Keratinocyte (primary cell): ENCODE measurements at regions not wholly inside any gene's neighbourhood (a gene's known extent, or its start where the extent isn't known, plus 50 kb on each side); places are given as distances from the start of the nearest gene placed in this dataset.

Experiments
- DNase-seq: peaks from one replicate; pipeline ENCODE4 v3.0.0-alpha.2; 2011; ENCODE audit warnings: low read depth, missing footprints, low spot score
- FAIRE-seq: peaks from 2 replicates; lab custom pipeline; 2011; peaks lifted over from hg19 to GRCh38; lab: Jason Lieb, UNC
- H2AFZ ChIP-seq: 2 replicates; pipeline ENCODE4 v1.6.0; 2012; ENCODE audit warnings: low read length, control low read depth, inconsistent platforms; ENCODE audit not compliant: control insufficient read depth
- H3K27ac ChIP-seq: 2 replicates; pipeline ENCODE4 v1.5.1; 2011; ENCODE audit warnings: low read length; ENCODE audit not compliant: control insufficient read depth, insufficient read depth
- H3K27me3 ChIP-seq: 3 replicates; pipeline ENCODE4 v1.6.0; 2011; ENCODE audit warnings: low read length; ENCODE audit not compliant: control insufficient read depth, insufficient read depth; ENCODE audit errors: extremely low read depth
- H3K36me3 ChIP-seq, 2 experiments: 2 replicates in 1 of 2; 3 replicates in 1 of 2; pipeline ENCODE4 v1.5.1; 2011; ENCODE audit warnings: low read length in 2 of 2, mild to moderate bottlenecking in 1 of 2; ENCODE audit not compliant: control insufficient read depth in 2 of 2, insufficient read depth in 2 of 2; ENCODE audit errors: extremely low read depth in 1 of 2
- H3K4me1 ChIP-seq: 3 replicates; pipeline ENCODE4 v1.5.1; 2011; ENCODE audit warnings: low read length; ENCODE audit not compliant: control insufficient read depth, insufficient read depth; ENCODE audit errors: extremely low read depth
- H3K4me2 ChIP-seq: 3 replicates; pipeline ENCODE4 v1.6.0; 2011; ENCODE audit warnings: low read depth, low read length; ENCODE audit not compliant: control insufficient read depth, insufficient read depth; ENCODE audit errors: extremely low read depth
- H3K4me3 ChIP-seq, 3 experiments: fragments of 200-600 bp in 1 of 3; sonication (generic) in 1 of 3; 2 replicates in 2 of 3; 3 replicates in 1 of 3; pipeline ENCODE4 v1.5.1; 2011 to 2016; ENCODE audit warnings: low read length in 3 of 3, mild to moderate bottlenecking in 3 of 3, control low read depth in 2 of 3, inconsistent platforms in 1 of 3, low read depth in 1 of 3, mixed read lengths in 1 of 3, mixed run types in 1 of 3, moderate library complexity in 1 of 3; ENCODE audit not compliant: control insufficient read depth in 2 of 3, insufficient read depth in 2 of 3; ENCODE audit errors: extremely low read depth in 1 of 3
- H3K79me2 ChIP-seq: 2 replicates; pipeline ENCODE4 v1.6.0; 2012; ENCODE audit warnings: low read length; ENCODE audit not compliant: control insufficient read depth, insufficient read depth
- H3K9ac ChIP-seq: 3 replicates; pipeline ENCODE4 v1.6.0; 2011; ENCODE audit warnings: low read length; ENCODE audit not compliant: control insufficient read depth, insufficient read depth; ENCODE audit errors: extremely low read depth
- H3K9me1 ChIP-seq: 3 replicates; pipeline ENCODE4 v1.6.0; 2011; ENCODE audit warnings: low read length; ENCODE audit not compliant: control insufficient read depth, insufficient read depth; ENCODE audit errors: extremely low read depth
- H3K9me3 ChIP-seq: 2 replicates; pipeline ENCODE4 v1.5.1; 2012; ENCODE audit warnings: low read depth, low read length; ENCODE audit not compliant: control insufficient read depth
- H4K20me1 ChIP-seq: 3 replicates; pipeline ENCODE4 v1.6.0; 2011; ENCODE audit warnings: low read length; ENCODE audit not compliant: control insufficient read depth, insufficient read depth; ENCODE audit errors: extremely low read depth
- EZH2 ChIP-seq: IDR thresholded peaks from one replicate; pipeline ENCODE4 v1.6.1; 2012; ENCODE audit warnings: inconsistent platforms, mild to moderate bottlenecking, low read length, moderate library complexity
- dilution Hi-C: fragments of 300-500 bp; cut with MboI; formaldehyde crosslinking; loops from one replicate; pipeline ENCODE4 v1.7.0; 2020; ENCODE audit warnings: low sequenced_read_pairs; ENCODE audit not compliant: extremely low pct_ligation_motif_present
- TF ChIP-seq, protein P1 (sequence below), 3 experiments: IDR thresholded peaks in 1 of 3; conservative IDR thresholded peaks in 1 of 3; optimal IDR thresholded peaks in 1 of 3; 2 replicates in 2 of 3; 3 replicates in 1 of 3; pipeline versions ENCODE3 to v1.5.1; 2011; ENCODE audit warnings: low read length in 3 of 3, mild to moderate bottlenecking in 3 of 3, moderate library complexity in 2 of 3, control low read depth in 1 of 3, inconsistent platforms in 1 of 3; ENCODE audit not compliant: insufficient read depth in 2 of 3; ENCODE audit errors: extremely low read depth in 1 of 3

DNA sequence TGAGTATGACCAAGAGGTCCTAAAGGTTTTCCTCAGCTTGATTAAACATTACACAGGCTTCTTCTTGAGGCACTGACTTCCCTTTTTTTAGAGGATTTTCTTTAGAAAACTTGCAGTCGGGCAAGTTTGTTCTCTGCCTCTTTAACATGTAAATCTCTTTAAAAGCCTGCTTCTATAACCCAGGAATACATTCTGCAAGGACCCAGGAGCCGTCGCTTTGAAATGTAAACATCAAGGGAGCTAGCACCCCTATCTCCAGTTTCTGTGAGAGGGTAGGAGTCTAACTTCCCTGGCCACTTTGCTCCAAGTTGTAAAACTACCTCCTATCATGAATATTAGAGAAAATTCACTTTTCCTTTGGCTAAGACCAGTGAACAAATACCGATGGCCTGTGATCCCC lies 201.5 kb upstream of the CPHXL start:
- Histone ChIP-seq H3K36me3 (no peaks in the 10 kb centered on the region), H3K9me1 (no peaks in the 10 kb centered on the region), H3K4me1 (no peaks in the 10 kb centered on the region), H3K4me2 (no peak overlapping the region), H3K27ac (no peak overlapping the region), H3K79me2 (no peaks in the 10 kb centered on the region), H3K4me3 (no peak overlapping the region), H2AFZ (no peak overlapping the region), H3K9me3 (no peaks in the 10 kb centered on the region), H3K9ac (no peak overlapping the region), H3K27me3 (no peaks in the 10 kb centered on the region), H4K20me1 (no peaks in the 10 kb centered on the region)
- TF ChIP-seq, protein P1, sequence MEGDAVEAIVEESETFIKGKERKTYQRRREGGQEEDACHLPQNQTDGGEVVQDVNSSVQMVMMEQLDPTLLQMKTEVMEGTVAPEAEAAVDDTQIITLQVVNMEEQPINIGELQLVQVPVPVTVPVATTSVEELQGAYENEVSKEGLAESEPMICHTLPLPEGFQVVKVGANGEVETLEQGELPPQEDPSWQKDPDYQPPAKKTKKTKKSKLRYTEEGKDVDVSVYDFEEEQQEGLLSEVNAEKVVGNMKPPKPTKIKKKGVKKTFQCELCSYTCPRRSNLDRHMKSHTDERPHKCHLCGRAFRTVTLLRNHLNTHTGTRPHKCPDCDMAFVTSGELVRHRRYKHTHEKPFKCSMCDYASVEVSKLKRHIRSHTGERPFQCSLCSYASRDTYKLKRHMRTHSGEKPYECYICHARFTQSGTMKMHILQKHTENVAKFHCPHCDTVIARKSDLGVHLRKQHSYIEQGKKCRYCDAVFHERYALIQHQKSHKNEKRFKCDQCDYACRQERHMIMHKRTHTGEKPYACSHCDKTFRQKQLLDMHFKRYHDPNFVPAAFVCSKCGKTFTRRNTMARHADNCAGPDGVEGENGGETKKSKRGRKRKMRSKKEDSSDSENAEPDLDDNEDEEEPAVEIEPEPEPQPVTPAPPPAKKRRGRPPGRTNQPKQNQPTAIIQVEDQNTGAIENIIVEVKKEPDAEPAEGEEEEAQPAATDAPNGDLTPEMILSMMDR (optimal IDR thresholded peaks at IDR 0.05 in 1 of 3, IDR thresholded peaks at IDR 0.05 in 1 of 3, conservative IDR thresholded peaks at IDR 0.05 in 1 of 3; ENCODE audit: extremely low read depth in 1 of 3, insufficient read depth in 2 of 3, low read length in 3 of 3), result no peak
- TF ChIP-seq EZH2, result no peak
- dilution Hi-C loops, result loop anchor here (25.0 kb wide), 1 partner anchor 116 kb away; no protein-coding TSS in a partner anchor
- no peak for FAIRE-seq
- DNase-seq, result no peak

- dilution Hi-C loops, result loop anchor here (25.0 kb wide), 1 partner anchor 116 kb away; no protein-coding TSS in a partner anchor
- Histone ChIP-seq H3K27ac (no peak overlapping the region), H3K9ac (no peak overlapping the region), H4K20me1 (no peaks in the 10 kb centered on the region), H3K4me1 (no peaks in the 10 kb centered on the region), H3K4me3 (no peak overlapping the region), H3K27me3 (no peaks in the 10 kb centered on the region), H3K4me2 (no peak overlapping the region), H3K9me3 (no peaks in the 10 kb centered on the region), H2AFZ (no peak overlapping the region), H3K36me3 (no peaks in the 10 kb centered on the region), H3K9me1 (no peaks in the 10 kb centered on the region), H3K79me2 (no peaks in the 10 kb centered on the region)
- DNase-seq, result no peak
- no peak for TF ChIP-seq EZH2
- TF ChIP-seq, protein P1 (optimal IDR thresholded peaks at IDR 0.05 in 1 of 3, IDR thresholded peaks at IDR 0.05 in 1 of 3, conservative IDR thresholded peaks at IDR 0.05 in 1 of 3; ENCODE audit: extremely low read depth in 1 of 3, insufficient read depth in 2 of 3, low read length in 3 of 3), result no peak
- no peak for FAIRE-seq
Measured at GRCh38 chr16:75928295-75928694, 202.0 kb upstream of the CPHXL start.
